ENCODE measurements at regions not wholly inside any gene's neighbourhood (a gene's known extent, or its start where the extent isn't known, plus 50 kb on each side); places are given as distances from the start of the nearest gene placed in this dataset.

GRCh38 chr21:38888991-38889561 lies 83.3 kb downstream of the ETS2 start:
- Mint-ChIP-seq H3K36me3 (ENCODE audit: unreplicated experiment) (peaks cover 5% of the 10 kb centered on the region), H3K27ac (ENCODE audit: unreplicated experiment) (peak overlapping the region; percentile 62), H3K4me1 (ENCODE audit: unreplicated experiment) (peaks cover 16% of the 10 kb centered on the region), H3K27me3 (ENCODE audit: unreplicated experiment) (no peaks in the 10 kb centered on the region), H3K4me3 (ENCODE audit: unreplicated experiment) (no peak overlapping the region), H3K9me3 (ENCODE audit: unreplicated experiment) (peaks cover 21% of the 10 kb centered on the region)
- no peak for DNase-seq (ENCODE audit: extremely low spot score, unreplicated experiment)
- TF ChIP-seq CTCF (IDR thresholded peaks at IDR 0.05), result no peak

- no peak overlapping the region for H3K27ac Mint-ChIP-seq (ENCODE audit: unreplicated experiment)
- no peaks in the 10 kb centered on the region for H3K27me3 Mint-ChIP-seq (ENCODE audit: unreplicated experiment)
- no peak overlapping the region for H3K4me3 Mint-ChIP-seq (ENCODE audit: unreplicated experiment)
- TF ChIP-seq CTCF (IDR thresholded peaks at IDR 0.05), result no peak
- peaks cover 33% of the 10 kb centered on the region for H3K9me3 Mint-ChIP-seq (ENCODE audit: unreplicated experiment)
- H3K4me1 Mint-ChIP-seq (ENCODE audit: unreplicated experiment), result peaks cover 16% of the 10 kb centered on the region
- peaks cover 12% of the 10 kb centered on the region for H3K36me3 Mint-ChIP-seq (ENCODE audit: unreplicated experiment)
- no peak for DNase-seq (ENCODE audit: extremely low spot score, unreplicated experiment)
Measured at GRCh38 chr21:38887749-38888148, 82.0 kb downstream of the ETS2 start.

- peaks cover 12% of the 10 kb centered on the region for H3K36me3 Mint-ChIP-seq (ENCODE audit: unreplicated experiment)
- DNase-seq (ENCODE audit: extremely low spot score, unreplicated experiment), result no peak
- H3K4me1 Mint-ChIP-seq (ENCODE audit: unreplicated experiment), result peaks cover 16% of the 10 kb centered on the region
- no peak overlapping the region for H3K27ac Mint-ChIP-seq (ENCODE audit: unreplicated experiment)
- no peaks in the 10 kb centered on the region for H3K27me3 Mint-ChIP-seq (ENCODE audit: unreplicated experiment)
- TF ChIP-seq CTCF (IDR thresholded peaks at IDR 0.05), result no peak
- peaks cover 33% of the 10 kb centered on the region for H3K9me3 Mint-ChIP-seq (ENCODE audit: unreplicated experiment)
- no peak overlapping the region for H3K4me3 Mint-ChIP-seq (ENCODE audit: unreplicated experiment)
Measured at GRCh38 chr21:38887062-38887686, 81.4 kb downstream of the ETS2 start.

- Mint-ChIP-seq H3K4me3 (ENCODE audit: unreplicated experiment) (no peak overlapping the region), H3K4me1 (ENCODE audit: unreplicated experiment) (peaks cover 16% of the 10 kb centered on the region), H3K9me3 (ENCODE audit: unreplicated experiment) (peaks cover 42% of the 10 kb centered on the region), H3K27me3 (ENCODE audit: unreplicated experiment) (no peaks in the 10 kb centered on the region), H3K27ac (ENCODE audit: unreplicated experiment) (no peak overlapping the region), H3K36me3 (ENCODE audit: unreplicated experiment) (peaks cover 14% of the 10 kb centered on the region)
- no peak for DNase-seq (ENCODE audit: extremely low spot score, unreplicated experiment)
- TF ChIP-seq CTCF (IDR thresholded peaks at IDR 0.05), result no peak
Measured at GRCh38 chr21:38885909-38886308, 80.2 kb downstream of the ETS2 start.

- no peak for DNase-seq (ENCODE audit: extremely low spot score, unreplicated experiment)
- Mint-ChIP-seq H3K27ac (ENCODE audit: unreplicated experiment) (no peak overlapping the region), H3K9me3 (ENCODE audit: unreplicated experiment) (peaks cover 55% of the 10 kb centered on the region), H3K4me1 (ENCODE audit: unreplicated experiment) (peaks cover 10% of the 10 kb centered on the region), H3K36me3 (ENCODE audit: unreplicated experiment) (peaks cover 22% of the 10 kb centered on the region), H3K4me3 (ENCODE audit: unreplicated experiment) (no peak overlapping the region), H3K27me3 (ENCODE audit: unreplicated experiment) (no peaks in the 10 kb centered on the region)
- no peak for TF ChIP-seq CTCF (IDR thresholded peaks at IDR 0.05)
Measured at GRCh38 chr21:38884440-38884839, 78.7 kb downstream of the ETS2 start.

Data from osteocyte (in vitro differentiated cells).